Naive B cell (primary cell): ENCODE measurements at regions not wholly inside any gene's neighbourhood (a gene's known extent, or its start where the extent isn't known, plus 50 kb on each side); places are given as distances from the start of the nearest gene placed in this dataset.

Experiments used
- ATAC-seq, 2 donors: fragments of 150-1000 bp; cut with Tn5 transposase; 2 replicates each; pipeline ENCODE4 v1.10.0; 2021; ENCODE audit warnings: low read depth in 2 of 2, mild to moderate bottlenecking in 2 of 2, moderate library complexity in 2 of 2
- DNase-seq: peaks from one replicate; pipeline ENCODE4 v3.0.0; 2022
- H3K27ac Mint-ChIP-seq, 6 donors: one replicate each; pipeline ENCODE4 v1.8.0; 2020 to 2022; ENCODE audit warnings: mild to moderate bottlenecking in 6 of 6, mixed read lengths in 6 of 6, moderate library complexity in 5 of 6, inconsistent platforms in 2 of 6
- H3K27me3 Mint-ChIP-seq, 3 donors: one replicate each; pipeline ENCODE4 v1.8.0; 2021 to 2022; ENCODE audit warnings: mixed read lengths in 3 of 3, mild to moderate bottlenecking in 1 of 3
- H3K36me3 Mint-ChIP-seq, 2 donors: one replicate each; pipeline ENCODE4 v1.8.0; 2020 to 2022; ENCODE audit warnings: mixed read lengths in 2 of 2, inconsistent platforms in 1 of 2, mild to moderate bottlenecking in 1 of 2
- H3K4me1 Mint-ChIP-seq, 3 donors: one replicate each; pipeline ENCODE4 v1.8.0; 2020 to 2022; ENCODE audit warnings: mixed read lengths in 3 of 3, inconsistent platforms in 1 of 3, mild to moderate bottlenecking in 1 of 3, moderate library complexity in 1 of 3
- H3K4me3 Mint-ChIP-seq, 8 donors: one replicate each; pipeline ENCODE4 v1.8.0; 2020 to 2022; ENCODE audit warnings: mild to moderate bottlenecking in 8 of 8, mixed read lengths in 8 of 8, moderate library complexity in 8 of 8, inconsistent platforms in 2 of 8
- H3K9me3 Mint-ChIP-seq, 7 donors: one replicate each; pipeline ENCODE4 v1.8.0; 2020 to 2022; ENCODE audit warnings: mixed read lengths in 7 of 7, mild to moderate bottlenecking in 5 of 7, inconsistent platforms in 2 of 7, moderate library complexity in 1 of 7

DNA sequence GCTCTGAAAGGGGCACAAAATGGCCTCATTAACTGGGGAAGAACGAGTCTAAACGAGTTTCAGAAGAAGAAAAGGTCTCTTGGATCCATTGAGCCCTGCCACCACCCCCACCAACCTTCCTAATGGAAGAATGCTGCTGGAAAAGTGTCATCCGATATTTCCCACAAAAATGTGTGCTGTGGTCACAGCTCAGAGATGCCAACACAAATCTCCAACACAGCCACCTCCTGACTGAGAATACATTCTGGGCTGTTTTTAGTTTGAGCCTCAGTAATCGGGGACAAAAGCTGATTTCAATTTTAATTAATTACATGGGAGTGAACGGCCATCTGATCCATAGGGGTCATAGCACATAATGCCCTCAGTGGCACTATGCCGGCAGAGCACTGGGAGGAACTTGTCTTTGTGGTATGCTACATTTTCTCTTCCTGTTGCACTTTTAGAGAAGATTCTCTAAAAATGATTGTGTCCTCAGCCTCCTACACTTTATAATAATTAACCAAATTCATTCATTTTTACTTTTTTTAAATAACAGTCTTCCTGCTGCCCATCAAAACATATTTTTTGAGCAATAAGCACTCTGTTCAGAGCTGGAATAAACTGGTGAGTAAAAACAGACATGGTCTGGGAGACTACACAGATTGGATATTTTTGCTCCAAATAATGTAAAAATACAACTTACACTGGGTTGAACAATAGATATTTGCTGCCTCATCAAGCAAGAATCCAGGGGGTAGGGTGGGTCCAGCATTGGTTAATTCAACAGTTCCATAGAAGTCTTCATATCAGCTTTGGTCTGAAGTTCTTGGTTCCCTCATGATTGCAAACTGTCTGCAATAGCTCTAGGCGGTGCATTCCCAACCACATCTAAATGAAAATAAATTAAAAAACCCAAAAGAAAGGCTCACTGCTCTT is 143.6 kb upstream of the TMEM170B start:
- Mint-ChIP-seq H3K4me1 (peaks cover 25 to 42% (median 32%) of the 10 kb centered on the region in 3 donors), H3K36me3 (peaks cover 0 to 7% of the 10 kb centered on the region in 2 donors), H3K4me3 (no peak overlapping the region), H3K27ac (peak overlapping the region in 4 of 6 donors; percentile 18 to 73 (median 56)), H3K27me3 (no peaks in the 10 kb centered on the region), H3K9me3 (peaks cover 0 to 2% (median 0%) of the 10 kb centered on the region in 7 donors)
- DNase-seq (no peak), ATAC-seq (no peak)

- ATAC-seq = no peak
- H3K36me3 Mint-ChIP-seq = peaks cover 0 to 7% of the 10 kb centered on the region in 2 donors
- H3K4me1 Mint-ChIP-seq = peaks cover 23 to 38% (median 28%) of the 10 kb centered on the region in 3 donors
- H3K4me3 Mint-ChIP-seq = no peak overlapping the region
- no peaks in the 10 kb centered on the region for H3K27me3 Mint-ChIP-seq
- H3K27ac Mint-ChIP-seq = peak overlapping the region in 1 of 6 donors; percentile 7
- H3K9me3 Mint-ChIP-seq = peaks cover 0 to 2% (median 0%) of the 10 kb centered on the region in 7 donors
- no peak for DNase-seq
Observed at GRCh38 chr6:11392778-11393507, 144.6 kb upstream of the TMEM170B start.

- no peak overlapping the region for H3K4me3 Mint-ChIP-seq
- peaks cover 0 to 2% (median 0%) of the 10 kb centered on the region in 7 donors for H3K9me3 Mint-ChIP-seq
- ATAC-seq (no peak), DNase-seq (no peak)
- H3K36me3 Mint-ChIP-seq = peaks cover 0 to 7% of the 10 kb centered on the region in 2 donors
- H3K27me3 Mint-ChIP-seq = no peaks in the 10 kb centered on the region
- H3K27ac Mint-ChIP-seq = no peak overlapping the region
- H3K4me1 Mint-ChIP-seq = peaks cover 17 to 32% (median 22%) of the 10 kb centered on the region in 3 donors
Observed at GRCh38 chr6:11391934-11392777, 145.4 kb upstream of the TMEM170B start.

DNA sequence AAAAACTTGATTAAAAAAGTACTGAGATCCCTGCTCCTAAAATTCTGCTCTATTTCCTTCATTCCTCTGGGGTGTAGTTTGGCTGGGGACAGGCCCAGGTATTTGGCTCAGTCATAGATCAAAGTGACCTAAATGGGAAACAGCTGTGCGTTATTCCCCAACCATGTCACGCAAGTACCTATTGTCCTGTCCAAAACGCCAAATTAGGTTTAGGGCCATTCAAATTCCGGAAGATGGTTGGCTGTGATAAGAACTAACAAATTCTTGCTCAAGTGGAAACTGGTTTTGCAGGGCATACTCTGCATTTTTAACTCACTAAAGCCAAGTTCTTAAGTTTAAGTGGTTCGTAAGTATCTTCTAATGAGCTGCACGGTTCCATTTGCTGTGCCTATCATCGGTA is 147.6 kb upstream of the TMEM170B start:
- peaks cover 28 to 30% (median 30%) of the 10 kb centered on the region in 3 donors for H3K4me1 Mint-ChIP-seq
- no peak for DNase-seq

GRCh38 chr6:11388983-11389944 is 148.3 kb upstream of the TMEM170B start:
- H3K36me3 Mint-ChIP-seq = no peaks in the 10 kb centered on the region
- no peaks in the 10 kb centered on the region for H3K27me3 Mint-ChIP-seq
- H3K4me3 Mint-ChIP-seq = no peak overlapping the region
- no peak overlapping the region for H3K27ac Mint-ChIP-seq
- no peak for ATAC-seq
- peaks cover 0 to 2% (median 0%) of the 10 kb centered on the region in 7 donors for H3K9me3 Mint-ChIP-seq
- no peak for DNase-seq
- peaks cover 24 to 31% (median 29%) of the 10 kb centered on the region in 3 donors for H3K4me1 Mint-ChIP-seq

More for the DNA sequence above, 147.6 kb upstream of the TMEM170B start:
- H3K9me3 Mint-ChIP-seq = peaks cover 0 to 2% (median 0%) of the 10 kb centered on the region in 7 donors
- no peaks in the 10 kb centered on the region for H3K36me3 Mint-ChIP-seq
- no peaks in the 10 kb centered on the region for H3K27me3 Mint-ChIP-seq
- H3K4me3 Mint-ChIP-seq = no peak overlapping the region
- H3K27ac Mint-ChIP-seq = peak overlapping the region in 1 of 6 donors; percentile 21
- no peak for ATAC-seq

DNA sequence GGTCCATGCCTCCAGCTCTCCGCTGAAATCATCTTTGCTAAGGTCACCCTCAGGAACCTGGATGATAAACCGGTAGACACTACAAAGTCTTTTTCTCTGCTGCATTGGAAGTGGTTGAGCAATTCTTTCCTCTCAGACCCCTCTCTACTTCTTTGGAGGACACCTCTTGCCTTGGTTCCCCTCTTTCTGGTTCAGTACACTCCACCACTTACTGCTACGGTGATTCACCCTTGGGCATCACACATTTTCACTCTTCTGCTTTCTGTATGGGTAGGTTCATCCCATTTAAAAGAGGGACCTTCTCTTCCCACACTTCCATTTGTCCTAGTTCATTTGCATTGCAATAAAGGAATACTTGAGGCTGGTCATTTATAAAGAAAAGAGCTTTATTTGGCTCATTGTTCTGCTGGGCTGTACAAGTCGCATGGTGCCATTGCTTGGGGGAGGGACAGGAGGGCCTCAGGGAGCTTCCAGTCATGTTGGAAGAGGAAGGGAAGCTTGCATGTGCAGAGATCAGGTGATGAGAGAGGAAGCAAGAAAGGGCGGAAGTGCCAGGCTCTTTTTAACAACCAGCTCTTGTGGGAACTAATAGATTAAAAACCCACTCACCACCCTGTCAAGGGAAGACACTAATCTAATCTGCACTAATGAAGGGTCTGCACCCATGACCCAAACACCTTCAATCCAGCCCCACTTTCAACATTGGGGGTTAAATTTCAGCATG is 149.7 kb upstream of the TMEM170B start:
- ATAC-seq = peak; percentile 73 to 76

GRCh38 chr6:11386726-11387125 is 150.8 kb upstream of the TMEM170B start:
- H3K27ac Mint-ChIP-seq = peak overlapping the region; percentile 5 to 88 (median 56)
- H3K9me3 Mint-ChIP-seq = no peaks in the 10 kb centered on the region
- H3K4me3 Mint-ChIP-seq = peak overlapping the region in 6 of 8 donors; percentile 18 to 77 (median 32)
- H3K36me3 Mint-ChIP-seq = no peaks in the 10 kb centered on the region
- no peaks in the 10 kb centered on the region for H3K27me3 Mint-ChIP-seq
- peaks cover 21 to 37% (median 29%) of the 10 kb centered on the region in 3 donors for H3K4me1 Mint-ChIP-seq
- no peak for ATAC-seq
- no peak for DNase-seq

More for the DNA sequence above, 149.7 kb upstream of the TMEM170B start:
- Mint-ChIP-seq H3K4me3 (no peak overlapping the region), H3K4me1 (peaks cover 17 to 31% (median 22%) of the 10 kb centered on the region in 3 donors), H3K27me3 (no peaks in the 10 kb centered on the region), H3K36me3 (no peaks in the 10 kb centered on the region), H3K9me3 (peaks cover 0 to 2% (median 0%) of the 10 kb centered on the region in 7 donors), H3K27ac (no peak overlapping the region)
- no peak for DNase-seq

DNA sequence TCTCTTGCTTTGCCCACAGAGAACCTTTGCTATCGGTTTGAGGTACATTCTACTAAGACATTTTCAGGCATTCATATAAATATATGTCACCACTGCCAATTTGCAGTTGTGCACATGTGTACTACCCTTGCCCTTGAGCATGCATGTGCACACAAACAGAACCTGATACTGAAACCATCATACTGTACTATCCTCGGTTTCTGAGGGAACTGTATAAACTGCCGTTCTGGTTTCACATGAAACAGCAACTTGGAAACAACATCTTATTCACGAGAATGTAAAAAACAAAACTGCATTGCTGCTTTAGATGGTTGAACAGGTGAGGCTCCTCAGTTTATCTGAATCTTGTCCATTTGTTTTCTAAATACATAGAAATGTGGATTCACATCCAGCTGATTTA is 151.2 kb upstream of the TMEM170B start:
- Mint-ChIP-seq H3K4me1 (peaks cover 25 to 41% (median 33%) of the 10 kb centered on the region in 3 donors), H3K27ac (peak overlapping the region in 4 of 6 donors; percentile 40 to 74 (median 56)), H3K4me3 (peak overlapping the region in 7 of 8 donors; percentile 18 to 77 (median 32)), H3K9me3 (no peaks in the 10 kb centered on the region), H3K36me3 (no peaks in the 10 kb centered on the region), H3K27me3 (no peaks in the 10 kb centered on the region)
- ATAC-seq = peak; percentile 38
- peak; percentile 44 for DNase-seq

DNA sequence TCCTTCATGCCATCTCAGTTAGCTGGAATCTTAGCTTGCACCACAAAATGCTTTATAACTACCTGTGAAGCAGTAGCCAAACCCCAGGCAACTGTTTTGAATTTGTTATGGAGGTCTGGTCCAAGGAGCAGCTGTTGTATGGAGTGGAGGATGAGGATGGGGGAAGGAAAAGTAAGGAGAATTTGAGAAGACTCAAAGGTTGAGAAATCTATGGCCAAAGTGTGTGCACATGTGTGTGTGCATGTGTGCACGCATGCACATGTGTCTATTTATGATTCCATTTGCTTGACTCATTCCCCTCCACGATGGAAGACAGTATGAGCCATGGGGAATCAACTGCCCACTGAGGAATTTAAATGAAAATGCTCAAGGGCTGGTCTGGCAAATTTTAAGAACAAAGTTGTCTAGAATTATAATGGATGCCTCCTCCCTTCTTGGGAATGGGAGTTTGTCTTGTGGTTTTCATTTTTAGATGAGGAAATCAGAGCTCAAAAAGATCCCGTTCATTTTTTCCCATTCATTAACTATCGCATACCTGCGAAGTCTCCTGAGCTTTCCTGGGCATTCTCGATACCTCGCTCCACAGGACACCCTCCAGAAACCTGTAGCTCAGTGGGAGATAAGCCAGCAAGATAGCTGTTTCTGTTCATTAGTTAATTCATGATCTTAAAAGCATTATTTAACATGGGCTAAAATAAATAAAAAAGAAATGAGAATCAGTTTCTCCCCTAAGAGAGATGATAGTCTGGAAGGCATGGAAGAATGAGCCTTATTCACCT is 152.3 kb upstream of the NEDD9 start:
- peaks cover 0 to 9% of the 10 kb centered on the region in 2 donors for H3K36me3 Mint-ChIP-seq
- no peak for ATAC-seq
- peak overlapping the region in 1 of 8 donors; percentile 23 for H3K4me3 Mint-ChIP-seq
- no peaks in the 10 kb centered on the region for H3K9me3 Mint-ChIP-seq
- DNase-seq = no peak
- peaks cover 42 to 57% (median 49%) of the 10 kb centered on the region in 3 donors for H3K4me1 Mint-ChIP-seq
- peak overlapping the region in 2 of 6 donors; percentile 45 to 57 for H3K27ac Mint-ChIP-seq
- no peaks in the 10 kb centered on the region for H3K27me3 Mint-ChIP-seq

DNA sequence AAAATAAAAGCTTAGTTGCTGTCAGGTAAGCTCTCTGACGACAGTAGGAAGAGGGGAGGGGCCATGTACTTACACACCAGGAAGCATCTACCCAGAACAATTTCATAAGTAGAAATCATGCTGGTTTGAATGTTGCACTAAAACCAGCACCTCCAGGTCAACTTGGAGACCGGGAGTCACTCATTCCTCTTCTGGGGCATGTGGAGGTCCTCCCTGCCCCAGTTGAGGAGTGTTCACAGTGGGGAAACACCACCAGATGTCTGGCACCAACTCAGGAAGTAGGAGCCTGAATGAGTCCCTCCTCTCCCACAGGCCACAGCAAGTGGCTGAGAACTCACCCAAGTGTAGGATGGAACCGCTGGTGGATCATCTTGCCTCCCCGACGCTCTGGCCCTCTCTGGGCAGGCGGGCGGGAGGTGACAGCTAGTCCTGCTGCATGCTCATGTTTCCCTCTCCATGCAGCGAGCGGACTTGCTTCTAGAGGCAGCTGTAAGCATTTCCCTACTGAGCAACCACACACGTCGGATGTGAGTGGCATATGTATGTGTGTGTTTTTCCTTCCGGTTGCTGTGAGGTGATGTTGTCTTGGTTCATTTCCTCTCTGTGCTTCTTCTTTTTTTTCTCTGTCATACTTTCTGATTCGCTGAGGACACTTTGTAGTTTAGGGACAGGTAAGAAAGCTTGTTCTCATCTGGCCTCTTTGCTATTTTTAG is 149.5 kb upstream of the NEDD9 start:
- DNase-seq = peak; percentile 87
- no peaks in the 10 kb centered on the region for H3K9me3 Mint-ChIP-seq
- H3K27me3 Mint-ChIP-seq = no peaks in the 10 kb centered on the region
- H3K4me3 Mint-ChIP-seq = peak overlapping the region; percentile 91 to 97 (median 96)
- peaks cover 14 to 15% of the 10 kb centered on the region in 2 donors for H3K36me3 Mint-ChIP-seq
- peak; percentile 94 for ATAC-seq
- H3K4me1 Mint-ChIP-seq = peaks cover 63 to 79% (median 64%) of the 10 kb centered on the region in 3 donors
- H3K27ac Mint-ChIP-seq = peak overlapping the region; percentile 91 to 99 (median 96)
